Mesendoderm (in vitro differentiated cells): ENCODE measurements at regions not wholly inside any gene's neighbourhood (a gene's known extent, or its start where the extent isn't known, plus 50 kb on each side); places are given as distances from the start of the nearest gene placed in this dataset.
A peak's percentile ranks its signal among the peaks of the same experiment; 100 is the strongest.

Source experiments
- DNase-seq: peaks from one replicate; pipeline ENCODE4 v3.0.0; 2013
- H2AK5ac ChIP-seq: 2 replicates; pipeline ENCODE4 v1.6.1; 2013; ENCODE audit warnings: low read length, inconsistent platforms
- H2BK120ac ChIP-seq: 2 replicates; pipeline ENCODE4 v1.6.1; 2013; ENCODE audit warnings: low read depth, mild to moderate bottlenecking, low read length, moderate library complexity, mixed read lengths
- H2BK15ac ChIP-seq: replicated peaks from 2 replicates; pipeline ENCODE4 v1.6.1; 2013; ENCODE audit warnings: low read depth, mild to moderate bottlenecking, moderate library complexity
- H2BK5ac ChIP-seq: 2 replicates; pipeline ENCODE4 v1.6.1; 2013; ENCODE audit warnings: low read length, inconsistent platforms
- H3K18ac ChIP-seq: 2 replicates; pipeline ENCODE4 v1.6.1; 2013; ENCODE audit warnings: mild to moderate bottlenecking, low read length, mixed read lengths
- H3K23ac ChIP-seq: one replicate; pipeline ENCODE4 v1.6.1; 2013; ENCODE audit warnings: low read length
- H3K27ac ChIP-seq: 2 replicates; pipeline ENCODE4 v1.5.1; 2013; ENCODE audit warnings: low read depth, mild to moderate bottlenecking, inconsistent platforms, low read length, moderate library complexity
- H3K27me3 ChIP-seq: 2 replicates; pipeline ENCODE4 v1.6.1; 2013; ENCODE audit warnings: low read length, control low read depth, mild to moderate bottlenecking, inconsistent platforms; ENCODE audit not compliant: insufficient read depth, poor library complexity
- H3K36me3 ChIP-seq: 2 replicates; pipeline ENCODE4 v1.6.1; 2013; ENCODE audit warnings: low read length, inconsistent platforms; ENCODE audit not compliant: control insufficient read depth, insufficient read depth
- H3K4ac ChIP-seq: one replicate; pipeline ENCODE4 v1.6.1; 2013; ENCODE audit warnings: low read depth, mild to moderate bottlenecking, low read length, moderate library complexity
- H3K4me1 ChIP-seq: 2 replicates; pipeline ENCODE4 v1.6.1; 2013; ENCODE audit warnings: low read depth, low read length, inconsistent platforms; ENCODE audit not compliant: control insufficient read depth
- H3K4me2 ChIP-seq: 2 replicates; pipeline ENCODE4 v1.6.1; 2013; ENCODE audit warnings: low read length
- H3K4me3 ChIP-seq: 2 replicates; pipeline ENCODE4 v1.5.1; 2013; ENCODE audit warnings: mild to moderate bottlenecking, low read length
- H3K56ac ChIP-seq: one replicate; pipeline ENCODE4 v1.6.1; 2013; ENCODE audit warnings: low read length
- H3K79me1 ChIP-seq: 2 replicates; pipeline ENCODE4 v1.6.1; 2013; ENCODE audit warnings: low read length, inconsistent platforms
- H3K79me2 ChIP-seq: 2 replicates; pipeline ENCODE4 v1.6.1; 2013; ENCODE audit warnings: mild to moderate bottlenecking, low read length; ENCODE audit not compliant: control insufficient read depth, insufficient read depth
- H3K9ac ChIP-seq: 2 replicates; pipeline ENCODE4 v1.6.1; 2013; ENCODE audit warnings: low read length, inconsistent platforms
- H4K5ac ChIP-seq: one replicate; pipeline ENCODE4 v1.6.1; 2013; ENCODE audit warnings: low read length
- H4K8ac ChIP-seq: one replicate; pipeline ENCODE4 v1.6.1; 2013; ENCODE audit warnings: low read depth, mild to moderate bottlenecking, control low read depth, low read length, moderate library complexity
- WGBS: extraction: QIAGEN DNeasy Blood & Tissue Kit; methylation state at CpG from one replicate; pipeline ENCODE4 v1.1.7; 2013; ENCODE audit warnings: low lambda C conversion rate, missing lambda C conversion rate; ENCODE audit not compliant: insufficient coverage; ENCODE audit errors: extremely low coverage; 5-methylcytosine and 5-hydroxymethylcytosine counted together

GRCh38 chr6:6376845-6377244, 56.4 kb upstream of the F13A1 start:
- H3K9ac ChIP-seq, result no peak overlapping the region
- H3K27ac ChIP-seq, result no peak overlapping the region
- H2BK5ac ChIP-seq, result no peak overlapping the region
- H3K4ac ChIP-seq, result no peak overlapping the region
- H3K18ac ChIP-seq, result no peak overlapping the region
- H3K23ac ChIP-seq, result no peak overlapping the region
- no peak overlapping the region for H3K4me2 ChIP-seq
- no peak overlapping the region for H2AK5ac ChIP-seq
- H3K56ac ChIP-seq, result no peak overlapping the region
- H3K36me3 ChIP-seq, result no peaks in the 10 kb centered on the region
- no peak overlapping the region for H4K8ac ChIP-seq
- H2BK120ac ChIP-seq, result no peak overlapping the region
- no peak overlapping the region for H2BK15ac ChIP-seq
- no peaks in the 10 kb centered on the region for H3K79me1 ChIP-seq
- H3K27me3 ChIP-seq, result no peaks in the 10 kb centered on the region
- no peak overlapping the region for H3K4me3 ChIP-seq
- no CpG with 5 or more reads among the region's 6 CpGs for WGBS
- DNase-seq, result no peak
- H3K4me1 ChIP-seq, result no peaks in the 10 kb centered on the region
- no peak overlapping the region for H4K5ac ChIP-seq
- H3K79me2 ChIP-seq, result no peaks in the 10 kb centered on the region

GRCh38 chr6:6377621-6378020, 57.2 kb upstream of the F13A1 start:
- no peak overlapping the region for H2BK5ac ChIP-seq
- H3K36me3 ChIP-seq, result no peaks in the 10 kb centered on the region
- no peak overlapping the region for H3K18ac ChIP-seq
- H3K23ac ChIP-seq, result no peak overlapping the region
- H3K9ac ChIP-seq, result no peak overlapping the region
- no peak overlapping the region for H4K5ac ChIP-seq
- no peak overlapping the region for H3K4ac ChIP-seq
- H3K79me2 ChIP-seq, result no peaks in the 10 kb centered on the region
- H3K4me2 ChIP-seq, result no peak overlapping the region
- H3K4me1 ChIP-seq, result no peaks in the 10 kb centered on the region
- H2AK5ac ChIP-seq, result no peak overlapping the region
- no CpG with 5 or more reads among the region's 6 CpGs for WGBS
- H3K27ac ChIP-seq, result no peak overlapping the region
- no peak overlapping the region for H2BK120ac ChIP-seq
- H2BK15ac ChIP-seq, result no peak overlapping the region
- no peak overlapping the region for H3K4me3 ChIP-seq
- H4K8ac ChIP-seq, result no peak overlapping the region
- H3K56ac ChIP-seq, result no peak overlapping the region
- DNase-seq, result no peak
- H3K79me1 ChIP-seq, result no peaks in the 10 kb centered on the region
- H3K27me3 ChIP-seq, result no peaks in the 10 kb centered on the region

GRCh38 chr6:6379573-6379972, 59.1 kb upstream of the F13A1 start:
- Histone ChIP-seq H3K27me3 (no peaks in the 10 kb centered on the region), H3K9ac (no peak overlapping the region), H2BK5ac (no peak overlapping the region), H4K8ac (no peak overlapping the region), H2BK15ac (no peak overlapping the region), H3K79me2 (no peaks in the 10 kb centered on the region), H3K4me1 (no peaks in the 10 kb centered on the region), H3K18ac (no peak overlapping the region), H3K79me1 (no peaks in the 10 kb centered on the region), H3K56ac (no peak overlapping the region), H3K4me2 (no peak overlapping the region), H4K5ac (no peak overlapping the region), H3K4me3 (no peak overlapping the region), H2AK5ac (no peak overlapping the region), H3K23ac (no peak overlapping the region), H3K4ac (no peak overlapping the region), H2BK120ac (no peak overlapping the region), H3K36me3 (no peaks in the 10 kb centered on the region), H3K27ac (no peak overlapping the region)
- no CpG with 5 or more reads among the region's 5 CpGs for WGBS
- no peak for DNase-seq

- peak; percentile 30 for DNase-seq
- no peak overlapping the region for H3K56ac ChIP-seq
- no peak overlapping the region for H2BK5ac ChIP-seq
- no CpG with 5 or more reads among the region's 7 CpGs for WGBS
- no peak overlapping the region for H3K27ac ChIP-seq
- H4K5ac ChIP-seq, result no peak overlapping the region
- no peak overlapping the region for H3K18ac ChIP-seq
- no peaks in the 10 kb centered on the region for H3K79me2 ChIP-seq
- no peak overlapping the region for H4K8ac ChIP-seq
- no peak overlapping the region for H3K4ac ChIP-seq
- H3K36me3 ChIP-seq, result no peaks in the 10 kb centered on the region
- H3K4me3 ChIP-seq, result no peak overlapping the region
- no peak overlapping the region for H3K4me2 ChIP-seq
- H3K27me3 ChIP-seq, result no peaks in the 10 kb centered on the region
- no peak overlapping the region for H2BK15ac ChIP-seq
- no peak overlapping the region for H3K23ac ChIP-seq
- no peak overlapping the region for H2AK5ac ChIP-seq
- no peak overlapping the region for H3K9ac ChIP-seq
- H3K79me1 ChIP-seq, result no peaks in the 10 kb centered on the region
- H3K4me1 ChIP-seq, result no peaks in the 10 kb centered on the region
- no peak overlapping the region for H2BK120ac ChIP-seq
Measured at GRCh38 chr6:6384520-6384919, 64.1 kb upstream of the F13A1 start.

GRCh38 chr6:6386010-6386409, 65.5 kb upstream of the F13A1 start:
- Histone ChIP-seq H3K56ac (no peak overlapping the region), H3K4ac (no peak overlapping the region), H2BK5ac (no peak overlapping the region), H3K27me3 (no peaks in the 10 kb centered on the region), H3K36me3 (no peaks in the 10 kb centered on the region), H3K4me1 (no peaks in the 10 kb centered on the region), H3K79me2 (no peaks in the 10 kb centered on the region), H2BK15ac (no peak overlapping the region), H3K4me3 (no peak overlapping the region), H4K8ac (no peak overlapping the region), H3K9ac (no peak overlapping the region), H2BK120ac (no peak overlapping the region), H3K23ac (no peak overlapping the region), H2AK5ac (no peak overlapping the region), H3K79me1 (no peaks in the 10 kb centered on the region), H3K18ac (no peak overlapping the region), H4K5ac (no peak overlapping the region), H3K27ac (no peak overlapping the region), H3K4me2 (no peak overlapping the region)
- WGBS, result no CpG with 5 or more reads among the region's 4 CpGs
- no peak for DNase-seq

GRCh38 chr6:6390849-6391602, 70.6 kb upstream of the F13A1 start:
- no peak overlapping the region for H3K18ac ChIP-seq
- no peak overlapping the region for H3K4ac ChIP-seq
- H4K5ac ChIP-seq, result no peak overlapping the region
- H3K4me1 ChIP-seq, result no peaks in the 10 kb centered on the region
- no peak for DNase-seq
- no peak overlapping the region for H3K27ac ChIP-seq
- H2BK120ac ChIP-seq, result no peak overlapping the region
- H2BK15ac ChIP-seq, result no peak overlapping the region
- H3K79me1 ChIP-seq, result no peaks in the 10 kb centered on the region
- no CpG with 5 or more reads among the region's 7 CpGs for WGBS
- H3K27me3 ChIP-seq, result no peaks in the 10 kb centered on the region
- H3K79me2 ChIP-seq, result no peaks in the 10 kb centered on the region
- H3K56ac ChIP-seq, result no peak overlapping the region
- no peak overlapping the region for H2AK5ac ChIP-seq
- no peak overlapping the region for H3K4me3 ChIP-seq
- H3K36me3 ChIP-seq, result no peaks in the 10 kb centered on the region
- no peak overlapping the region for H3K9ac ChIP-seq
- H3K23ac ChIP-seq, result no peak overlapping the region
- no peak overlapping the region for H2BK5ac ChIP-seq
- H3K4me2 ChIP-seq, result no peak overlapping the region
- H4K8ac ChIP-seq, result no peak overlapping the region
